Lower leg skin (tissue), 3 donors: ENCODE measurements at regions not wholly inside any gene's neighbourhood (a gene's known extent, or its start where the extent isn't known, plus 50 kb on each side); places are given as distances from the start of the nearest gene placed in this dataset.

ENCODE experiments used
- CTCF ChIP-seq, 3 donors: fragments of 450-650 bp; IDR thresholded peaks; one replicate each; pipeline ENCODE4 v1.5.1; 2016; ENCODE audit warnings: antibody characterized with exemption in 3 of 3, mild to moderate bottlenecking in 3 of 3, moderate library complexity in 2 of 3
- POLR2A ChIP-seq, 2 donors: fragments of 450-650 bp; IDR thresholded peaks; one replicate each; pipeline ENCODE4 v1.6.1; 2016 to 2017; ENCODE audit warnings: antibody characterized with exemption in 2 of 2, mild to moderate bottlenecking in 1 of 2, moderate library complexity in 1 of 2

GRCh38 chr15:62862717-62863116 is 179.8 kb upstream of the TPM1 start:
- TF ChIP-seq CTCF (IDR thresholded peaks at IDR 0.05) (no peak), POLR2A (IDR thresholded peaks at IDR 0.05) (no peak)
